Fibroblast of the aortic adventitia (primary cell): ENCODE measurements at regions not wholly inside any gene's neighbourhood (a gene's known extent, or its start where the extent isn't known, plus 50 kb on each side); places are given as distances from the start of the nearest gene placed in this dataset.
A peak's percentile ranks its signal among the peaks of the same experiment; 100 is the strongest.

Experiments
- DNase-seq: peaks from one replicate; pipeline ENCODE4 v3.0.0-alpha.2; 2010; ENCODE audit warnings: low read depth
- H3K4me3 ChIP-seq: 2 replicates; pipeline ENCODE4 v1.5.1; 2011; ENCODE audit warnings: low read depth, mild to moderate bottlenecking, control low read depth, low read length, moderate library complexity
- CTCF ChIP-seq: IDR thresholded peaks from 2 replicates; pipeline ENCODE4 v1.5.1; 2011; ENCODE audit warnings: mild to moderate bottlenecking, low read length, control low read depth, inconsistent platforms; ENCODE audit not compliant: insufficient read depth

- DNase-seq, result peak; percentile 36
- no peak for TF ChIP-seq CTCF
- no peak overlapping the region for H3K4me3 ChIP-seq
Observed at GRCh38 chr1:61627365-61627764, 97.6 kb downstream of the TM2D1 start.

GRCh38 chr1:61626816-61627215, 98.1 kb downstream of the TM2D1 start:
- TF ChIP-seq CTCF, result no peak
- DNase-seq, result peak; percentile 80
- no peak overlapping the region for H3K4me3 ChIP-seq

- no peak for DNase-seq
- TF ChIP-seq CTCF, result no peak
- H3K4me3 ChIP-seq, result no peak overlapping the region
Observed at GRCh38 chr1:61623852-61624251, 101.1 kb downstream of the TM2D1 start.

- no peak for DNase-seq
- H3K4me3 ChIP-seq, result no peak overlapping the region
- TF ChIP-seq CTCF, result no peak
Observed at GRCh38 chr1:61620536-61620935, 104.4 kb downstream of the TM2D1 start.

GRCh38 chr1:61618755-61619154, 106.2 kb downstream of the TM2D1 start:
- DNase-seq, result no peak
- no peak for TF ChIP-seq CTCF
- no peak overlapping the region for H3K4me3 ChIP-seq

- TF ChIP-seq CTCF, result no peak
- no peak overlapping the region for H3K4me3 ChIP-seq
- DNase-seq, result no peak
Observed at GRCh38 chr1:61618193-61618592, 106.7 kb downstream of the TM2D1 start.

GRCh38 chr1:61616830-61617229, 108.1 kb downstream of the TM2D1 start:
- TF ChIP-seq CTCF, result no peak
- no peak for DNase-seq
- no peak overlapping the region for H3K4me3 ChIP-seq
